ENCODE measurements at regions not wholly inside any gene's neighbourhood (a gene's known extent, or its start where the extent isn't known, plus 50 kb on each side); places are given as distances from the start of the nearest gene placed in this dataset.
A peak's percentile ranks its signal among the peaks of the same experiment; 100 is the strongest.

DNA sequence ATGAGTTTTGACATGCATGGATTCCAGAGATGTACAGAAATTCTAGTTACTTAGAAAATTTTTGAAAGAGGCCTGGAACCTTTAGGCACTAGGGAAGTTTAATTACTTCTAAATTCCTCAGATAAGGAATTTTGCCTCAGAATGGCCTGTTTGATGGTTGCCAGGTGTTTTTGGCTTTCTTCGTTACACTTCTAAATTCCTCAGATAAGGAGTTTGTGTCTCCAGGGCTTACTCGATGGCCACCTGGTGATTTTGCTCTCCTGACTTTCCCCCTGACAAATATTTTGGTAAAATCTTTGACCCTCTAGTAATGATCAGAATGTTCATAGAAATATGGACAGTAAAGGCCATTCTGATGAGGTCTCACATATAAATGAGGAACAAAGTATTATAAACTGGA, 64.3 kb downstream of the BEX3 start:
- no peak overlapping the region for H3K27ac ChIP-seq
- no peaks in the 10 kb centered on the region for H3K9me3 ChIP-seq
- intact Hi-C loops (cut with DNase I): no loop called here
- no peak for ATAC-seq
- no peak for DNase-seq
- no peaks in the 10 kb centered on the region for H3K36me3 ChIP-seq
- H3K27me3 ChIP-seq: no peaks in the 10 kb centered on the region
- H3K4me3 ChIP-seq: no peak overlapping the region
- TF ChIP-seq, protein P1, sequence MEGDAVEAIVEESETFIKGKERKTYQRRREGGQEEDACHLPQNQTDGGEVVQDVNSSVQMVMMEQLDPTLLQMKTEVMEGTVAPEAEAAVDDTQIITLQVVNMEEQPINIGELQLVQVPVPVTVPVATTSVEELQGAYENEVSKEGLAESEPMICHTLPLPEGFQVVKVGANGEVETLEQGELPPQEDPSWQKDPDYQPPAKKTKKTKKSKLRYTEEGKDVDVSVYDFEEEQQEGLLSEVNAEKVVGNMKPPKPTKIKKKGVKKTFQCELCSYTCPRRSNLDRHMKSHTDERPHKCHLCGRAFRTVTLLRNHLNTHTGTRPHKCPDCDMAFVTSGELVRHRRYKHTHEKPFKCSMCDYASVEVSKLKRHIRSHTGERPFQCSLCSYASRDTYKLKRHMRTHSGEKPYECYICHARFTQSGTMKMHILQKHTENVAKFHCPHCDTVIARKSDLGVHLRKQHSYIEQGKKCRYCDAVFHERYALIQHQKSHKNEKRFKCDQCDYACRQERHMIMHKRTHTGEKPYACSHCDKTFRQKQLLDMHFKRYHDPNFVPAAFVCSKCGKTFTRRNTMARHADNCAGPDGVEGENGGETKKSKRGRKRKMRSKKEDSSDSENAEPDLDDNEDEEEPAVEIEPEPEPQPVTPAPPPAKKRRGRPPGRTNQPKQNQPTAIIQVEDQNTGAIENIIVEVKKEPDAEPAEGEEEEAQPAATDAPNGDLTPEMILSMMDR (IDR thresholded peaks at IDR 0.05): no peak
- no peaks in the 10 kb centered on the region for H3K4me1 ChIP-seq

DNA sequence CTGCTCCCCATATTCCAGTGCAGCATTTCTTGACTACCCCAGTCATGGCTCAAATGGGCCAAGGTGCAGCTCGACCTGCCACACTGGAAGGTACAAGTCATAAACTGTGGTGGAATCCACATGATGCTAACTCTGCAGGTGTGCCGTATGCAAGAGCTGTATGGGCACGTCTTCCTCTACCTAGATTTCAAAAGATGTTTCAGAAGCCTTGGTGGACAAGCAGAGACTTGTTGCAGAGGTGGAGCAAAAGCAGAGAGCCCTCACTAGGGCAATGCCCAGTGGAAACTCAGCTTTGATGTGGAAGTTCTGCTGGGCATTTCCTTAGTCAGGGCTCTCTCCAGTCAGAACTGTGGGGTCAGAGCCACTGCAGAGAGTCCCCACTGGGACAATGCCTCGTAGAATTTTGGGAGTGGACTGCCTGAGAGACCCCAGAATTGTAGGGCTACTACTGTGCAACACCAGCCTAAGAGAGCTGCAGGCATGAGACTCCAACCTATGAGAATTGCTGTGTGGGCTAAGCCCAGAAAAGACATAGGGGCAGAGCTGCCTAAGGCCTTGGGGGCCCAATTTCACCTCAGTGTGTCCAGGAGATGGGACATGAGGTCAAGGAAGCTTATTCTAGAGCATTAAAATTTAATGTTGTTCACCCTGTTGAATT, 65.7 kb downstream of the BEX3 start:
- TF ChIP-seq, protein P1 (IDR thresholded peaks at IDR 0.05): no peak
- no peaks in the 10 kb centered on the region for H3K9me3 ChIP-seq
- ATAC-seq (no peak), DNase-seq (no peak)
- H3K4me1 ChIP-seq: no peaks in the 10 kb centered on the region
- no peak overlapping the region for H3K4me3 ChIP-seq
- no peak overlapping the region for H3K27ac ChIP-seq
- intact Hi-C loops (cut with DNase I): no loop called here
- no peaks in the 10 kb centered on the region for H3K36me3 ChIP-seq
- no peaks in the 10 kb centered on the region for H3K27me3 ChIP-seq

DNA sequence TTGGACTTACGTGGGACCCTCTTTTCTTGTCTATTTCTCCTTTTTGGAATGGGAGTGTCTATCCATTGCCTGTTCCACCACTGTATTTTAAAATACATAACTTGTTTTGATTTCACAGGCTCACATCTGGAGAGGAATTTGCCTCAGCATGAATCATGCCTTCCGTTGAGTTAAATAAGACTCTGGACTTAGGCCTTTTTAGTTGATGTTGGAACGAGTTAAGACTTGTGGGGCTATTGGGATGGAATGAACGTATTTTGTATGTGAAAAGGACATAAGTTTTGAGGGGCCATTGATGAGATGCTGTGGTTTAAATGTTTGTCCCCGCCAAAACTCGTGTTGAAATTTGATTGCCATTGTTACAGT, 66.2 kb downstream of the BEX3 start:
- DNase-seq (no peak), ATAC-seq (no peak)
- Histone ChIP-seq H3K27ac (no peak overlapping the region), H3K9me3 (no peaks in the 10 kb centered on the region), H3K4me3 (no peak overlapping the region), H3K4me1 (no peaks in the 10 kb centered on the region), H3K36me3 (no peaks in the 10 kb centered on the region), H3K27me3 (no peaks in the 10 kb centered on the region)
- TF ChIP-seq, protein P1 (IDR thresholded peaks at IDR 0.05): no peak
- intact Hi-C loops (cut with DNase I): no loop called here

DNA sequence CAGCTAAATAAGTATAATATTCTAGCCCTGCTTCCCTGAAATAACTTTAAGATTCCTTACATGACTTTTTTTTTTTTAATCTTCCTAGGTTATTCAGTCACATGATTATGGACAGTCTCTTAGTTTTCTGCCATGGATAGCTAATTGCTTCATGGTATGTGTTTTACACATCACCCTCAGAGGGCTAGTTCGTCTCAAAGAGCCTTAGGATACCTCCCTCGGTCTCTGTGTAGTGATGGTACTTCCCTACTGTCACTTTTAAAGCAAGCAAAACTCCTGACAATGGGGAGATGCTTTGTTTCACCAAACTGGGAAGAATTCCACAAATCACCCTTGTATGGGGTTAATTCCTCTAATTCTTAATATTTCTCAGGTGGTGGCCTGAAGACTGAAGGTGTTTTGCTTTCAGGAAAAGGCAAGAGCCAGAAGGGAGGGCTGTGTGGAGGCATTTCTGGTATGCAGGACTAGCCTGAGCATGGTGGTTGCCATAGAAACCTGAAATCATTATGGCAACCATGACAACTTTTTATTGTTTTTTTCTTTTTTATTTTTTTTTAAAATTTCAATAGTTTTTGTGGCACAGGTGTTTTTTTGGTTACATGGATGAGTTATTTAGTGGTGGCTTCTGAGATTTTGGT, 70.4 kb downstream of the BEX3 start:
- TF ChIP-seq, protein P1 (IDR thresholded peaks at IDR 0.05): no peak
- no peaks in the 10 kb centered on the region for H3K27me3 ChIP-seq
- H3K36me3 ChIP-seq: no peaks in the 10 kb centered on the region
- H3K9me3 ChIP-seq: no peaks in the 10 kb centered on the region
- H3K4me1 ChIP-seq: no peaks in the 10 kb centered on the region
- ATAC-seq (no peak), DNase-seq (peak in 1 of 4 donors; percentile 18)
- no peak overlapping the region for H3K4me3 ChIP-seq
- intact Hi-C loops (cut with DNase I): no loop called here
- no peak overlapping the region for H3K27ac ChIP-seq

Data from left lung (tissue), 4 donors.